OCI-LY1 (cell line): ENCODE measurements at regions not wholly inside any gene's neighbourhood (a gene's known extent, or its start where the extent isn't known, plus 50 kb on each side); places are given as distances from the start of the nearest gene placed in this dataset.

Experiments
- H2AFZ ChIP-seq: fragments of 200-600 bp; sonication (generic), shearing (Covaris generic); 2 replicates; pipeline ENCODE4 v1.6.0; 2014; ENCODE audit warnings: antibody characterized with exemption, mild to moderate bottlenecking, low read length
- H3F3A ChIP-seq: fragments of 200-600 bp; sonication (generic), shearing (Covaris generic); 2 replicates; pipeline ENCODE4 v1.6.0; 2014; ENCODE audit warnings: mild to moderate bottlenecking, antibody characterized with exemption, low read length, moderate library complexity; ENCODE audit not compliant: insufficient read depth
- H3K27ac ChIP-seq: fragments of 200-600 bp; sonication (generic); 2 replicates; pipeline ENCODE4 v1.5.1; 2014; ENCODE audit warnings: low read length, mixed run types, mild to moderate bottlenecking, low read depth; ENCODE audit not compliant: poor library complexity, severe bottlenecking
- H3K27me3 ChIP-seq: fragments of 200-600 bp; sonication (generic); 2 replicates; pipeline ENCODE4 v1.6.0; 2014; ENCODE audit warnings: antibody characterized with exemption, mild to moderate bottlenecking, low read length, moderate library complexity; ENCODE audit not compliant: insufficient read depth
- H3K36me3 ChIP-seq: fragments of 200-600 bp; sonication (generic); 2 replicates; pipeline ENCODE4 v1.6.1; 2014; ENCODE audit warnings: mild to moderate bottlenecking, antibody characterized with exemption, low read length, moderate library complexity, mixed read lengths; ENCODE audit not compliant: insufficient read depth
- H3K4me1 ChIP-seq: fragments of 200-600 bp; sonication (generic); 2 replicates; pipeline ENCODE4 v1.5.1; 2014; ENCODE audit warnings: mild to moderate bottlenecking, low read length, moderate library complexity; ENCODE audit not compliant: insufficient read depth, severe bottlenecking
- H3K4me2 ChIP-seq: fragments of 200-600 bp; sonication (generic), shearing (Covaris generic); 2 replicates; pipeline ENCODE4 v1.6.1; 2014; ENCODE audit warnings: low read length
- H3K4me3 ChIP-seq: fragments of 200-600 bp; sonication (generic); 2 replicates; pipeline ENCODE4 v1.5.1; 2014; ENCODE audit warnings: low read length, low read depth, mild to moderate bottlenecking, mixed read lengths; ENCODE audit not compliant: poor library complexity, severe bottlenecking
- H3K79me2 ChIP-seq: fragments of 200-600 bp; shearing (Covaris generic); 2 replicates; pipeline ENCODE4 v1.6.1; 2016; ENCODE audit warnings: mixed run types, low read length, mixed read lengths; ENCODE audit not compliant: insufficient read depth
- H3K9ac ChIP-seq: fragments of 200-600 bp; sonication (generic), shearing (Covaris generic); 2 replicates; pipeline ENCODE4 v1.6.1; 2014; ENCODE audit warnings: mild to moderate bottlenecking, low read length, mixed read lengths
- H3K9me2 ChIP-seq: fragments of 200-600 bp; sonication (generic), shearing (Covaris generic); 2 replicates; pipeline ENCODE4 v1.6.1; 2014; ENCODE audit warnings: low read depth, mild to moderate bottlenecking, low read length, mixed read lengths
- H3K9me3 ChIP-seq: fragments of 200-600 bp; shearing (Covaris generic); 2 replicates; pipeline ENCODE4 v1.6.1; 2014; ENCODE audit warnings: low read length, mixed read lengths
- H4K20me1 ChIP-seq: fragments of 200-600 bp; sonication (generic), shearing (Covaris generic); 2 replicates; pipeline ENCODE4 v1.6.0; 2016; ENCODE audit warnings: mild to moderate bottlenecking, low read length; ENCODE audit not compliant: insufficient read depth
- EZH2 ChIP-seq: fragments of 200-600 bp; sonication (generic), shearing (Covaris generic); IDR thresholded peaks from 2 replicates; pipeline ENCODE4 v1.8.0; 2017; ENCODE audit warnings: borderline replicate concordance, mixed run types, mild to moderate bottlenecking, antibody characterized with exemption, low read length, moderate library complexity, mixed read lengths
- TF ChIP-seq, protein P1 (sequence below): fragments of 200-600 bp; sonication (generic), shearing (Covaris generic); IDR thresholded peaks from 2 replicates; pipeline ENCODE4 v1.5.1; 2017; ENCODE audit warnings: mild to moderate bottlenecking, antibody characterized with exemption, low read length, moderate library complexity, mixed read lengths

- no peak overlapping the region for H2AFZ ChIP-seq
- TF ChIP-seq, protein P1, sequence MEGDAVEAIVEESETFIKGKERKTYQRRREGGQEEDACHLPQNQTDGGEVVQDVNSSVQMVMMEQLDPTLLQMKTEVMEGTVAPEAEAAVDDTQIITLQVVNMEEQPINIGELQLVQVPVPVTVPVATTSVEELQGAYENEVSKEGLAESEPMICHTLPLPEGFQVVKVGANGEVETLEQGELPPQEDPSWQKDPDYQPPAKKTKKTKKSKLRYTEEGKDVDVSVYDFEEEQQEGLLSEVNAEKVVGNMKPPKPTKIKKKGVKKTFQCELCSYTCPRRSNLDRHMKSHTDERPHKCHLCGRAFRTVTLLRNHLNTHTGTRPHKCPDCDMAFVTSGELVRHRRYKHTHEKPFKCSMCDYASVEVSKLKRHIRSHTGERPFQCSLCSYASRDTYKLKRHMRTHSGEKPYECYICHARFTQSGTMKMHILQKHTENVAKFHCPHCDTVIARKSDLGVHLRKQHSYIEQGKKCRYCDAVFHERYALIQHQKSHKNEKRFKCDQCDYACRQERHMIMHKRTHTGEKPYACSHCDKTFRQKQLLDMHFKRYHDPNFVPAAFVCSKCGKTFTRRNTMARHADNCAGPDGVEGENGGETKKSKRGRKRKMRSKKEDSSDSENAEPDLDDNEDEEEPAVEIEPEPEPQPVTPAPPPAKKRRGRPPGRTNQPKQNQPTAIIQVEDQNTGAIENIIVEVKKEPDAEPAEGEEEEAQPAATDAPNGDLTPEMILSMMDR = no peak
- TF ChIP-seq EZH2 = no peak
- no peaks in the 10 kb centered on the region for H3K79me2 ChIP-seq
- no peak overlapping the region for H3K4me3 ChIP-seq
- H4K20me1 ChIP-seq = no peaks in the 10 kb centered on the region
- H3K36me3 ChIP-seq = no peaks in the 10 kb centered on the region
- no peak overlapping the region for H3K4me2 ChIP-seq
- H3K4me1 ChIP-seq = no peaks in the 10 kb centered on the region
- no peaks in the 10 kb centered on the region for H3K9me2 ChIP-seq
- no peak overlapping the region for H3K27ac ChIP-seq
- H3K27me3 ChIP-seq = no peaks in the 10 kb centered on the region
- no peaks in the 10 kb centered on the region for H3F3A ChIP-seq
- no peak overlapping the region for H3K9ac ChIP-seq
- H3K9me3 ChIP-seq = no peaks in the 10 kb centered on the region
Observed at GRCh38 chr17:79428988-79429387, 181.9 kb downstream of the RBFOX3 start.

DNA sequence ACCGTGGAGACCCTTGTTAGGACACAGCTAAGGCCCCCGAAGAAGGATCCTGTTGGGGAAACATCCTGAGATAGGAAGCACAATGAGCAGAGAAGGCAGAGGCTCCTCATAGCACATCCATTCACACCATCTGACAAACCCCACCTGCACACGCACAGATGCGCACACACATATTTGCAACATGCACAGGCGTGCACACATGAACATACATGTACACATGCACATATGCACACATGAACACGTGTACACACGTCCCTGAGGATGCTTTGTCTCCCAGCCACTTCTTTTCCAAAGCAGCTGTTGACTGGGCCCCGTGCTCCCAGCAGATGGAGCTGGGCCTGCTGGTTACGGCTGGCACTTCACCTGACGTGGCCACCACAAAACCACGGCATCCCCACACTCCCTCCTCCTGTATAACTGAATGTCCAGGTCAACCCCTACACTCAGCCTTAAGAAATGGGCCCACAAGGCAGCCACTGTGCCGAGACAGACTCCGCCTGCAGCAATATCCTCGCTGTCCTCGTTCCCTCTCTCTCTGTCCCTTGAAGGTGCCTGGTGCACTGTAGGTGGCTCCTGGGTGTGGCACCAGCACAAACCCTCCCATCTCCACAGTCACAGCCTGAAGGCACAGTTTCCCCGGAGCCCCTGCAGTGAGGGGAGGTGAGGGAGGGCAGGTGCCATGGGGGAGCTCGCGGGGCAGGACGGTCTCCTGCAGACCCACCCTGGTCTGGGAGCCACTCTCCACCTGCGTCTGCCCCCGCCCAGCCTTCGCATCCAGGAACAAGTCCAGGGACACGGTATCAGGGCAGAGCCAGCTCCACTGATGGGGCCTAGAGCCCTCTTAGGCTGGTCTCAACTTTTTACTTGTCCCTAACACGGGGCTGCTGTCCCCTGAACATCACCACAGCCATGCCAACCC lies 183.0 kb downstream of the RBFOX3 start:
- Histone ChIP-seq H4K20me1 (no peaks in the 10 kb centered on the region), H3K4me1 (no peaks in the 10 kb centered on the region), H2AFZ (no peak overlapping the region), H3K4me2 (no peak overlapping the region), H3K27me3 (no peaks in the 10 kb centered on the region), H3K9me2 (no peaks in the 10 kb centered on the region), H3F3A (no peaks in the 10 kb centered on the region), H3K27ac (no peak overlapping the region), H3K4me3 (no peak overlapping the region), H3K36me3 (no peaks in the 10 kb centered on the region), H3K9me3 (no peaks in the 10 kb centered on the region), H3K9ac (no peak overlapping the region), H3K79me2 (no peaks in the 10 kb centered on the region)
- no peak for TF ChIP-seq EZH2
- TF ChIP-seq, protein P1 = no peak

GRCh38 chr17:79425686-79426085 lies 185.2 kb downstream of the RBFOX3 start:
- Histone ChIP-seq H3K27me3 (0 out of 2 replicates have a peak, but pooled peaks cover 3% of the 10 kb centered on the region), H2AFZ (no peak overlapping the region), H3K27ac (no peak overlapping the region), H3K9ac (no peak overlapping the region), H3K79me2 (no peaks in the 10 kb centered on the region), H3F3A (no peaks in the 10 kb centered on the region), H3K4me3 (no peak overlapping the region), H4K20me1 (no peaks in the 10 kb centered on the region), H3K9me3 (no peaks in the 10 kb centered on the region), H3K9me2 (no peaks in the 10 kb centered on the region), H3K36me3 (no peaks in the 10 kb centered on the region), H3K4me1 (no peaks in the 10 kb centered on the region), H3K4me2 (no peak overlapping the region)
- TF ChIP-seq, protein P1 = no peak
- no peak for TF ChIP-seq EZH2
